LHCN-M2 (cell line): ENCODE measurements at regions not wholly inside any gene's neighbourhood (a gene's known extent, or its start where the extent isn't known, plus 50 kb on each side); places are given as distances from the start of the nearest gene placed in this dataset.
A peak's percentile ranks its signal among the peaks of the same experiment; 100 is the strongest.
"Not testable (repeated sequence)": the region's sequence is repeated elsewhere in the genome, so short reads cannot be mapped to it uniquely, and the experiment has no call there.

Experiments used
- DNase-seq: peaks from one replicate; pipeline ENCODE4 v3.0.0-alpha.2; 2012; ENCODE audit warnings: low read depth

DNA sequence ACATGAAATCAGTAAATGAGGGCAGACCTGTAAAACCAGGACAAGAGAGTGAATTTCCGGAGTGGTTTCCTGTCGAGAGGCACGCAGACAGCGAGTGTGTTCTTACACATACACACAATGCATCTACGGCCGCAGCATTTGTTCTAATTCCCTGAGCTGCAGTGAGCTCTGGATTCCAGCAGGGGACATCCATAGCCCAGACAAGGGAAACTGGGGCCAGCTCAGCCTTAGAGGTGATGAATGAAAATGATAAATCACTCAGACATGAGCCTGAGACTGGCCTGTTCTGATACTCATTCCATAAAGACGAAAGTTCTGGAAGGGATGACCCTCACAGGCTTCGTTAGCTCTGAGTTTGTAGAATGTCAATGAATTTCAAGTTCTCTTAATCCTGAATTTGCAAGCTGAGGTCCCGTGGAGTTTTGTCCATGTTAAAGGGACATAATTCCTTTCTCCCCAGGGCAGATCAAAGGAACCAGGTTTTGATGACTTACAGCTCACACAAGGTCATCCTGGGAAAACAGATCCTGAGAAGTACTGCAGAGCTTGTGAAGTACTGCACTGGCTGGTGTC is 207.9 kb upstream of the C1orf87 start:
- peak; percentile 87 for DNase-seq

DNA sequence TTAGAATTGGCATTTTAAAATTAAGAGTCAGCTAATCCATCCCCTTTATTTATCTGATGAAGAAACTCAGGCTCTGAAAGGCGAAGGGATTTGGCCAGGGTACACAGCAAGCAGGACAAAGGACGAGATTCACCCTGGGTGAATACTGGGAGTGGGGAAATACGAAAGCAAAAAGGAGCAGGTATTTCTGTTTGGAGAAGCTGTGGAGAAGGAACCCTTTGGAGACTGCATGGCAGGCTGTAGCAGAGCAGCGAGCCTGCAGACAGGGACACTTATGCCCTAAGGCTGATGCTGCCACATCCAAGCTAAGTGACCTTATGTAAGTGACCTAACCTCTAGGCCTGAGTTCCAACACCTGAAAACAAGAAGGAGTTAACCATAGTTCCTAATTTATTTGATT is 207.2 kb upstream of the C1orf87 start:
- no peak for DNase-seq

- peak; percentile 67 for DNase-seq
Observed at GRCh38 chr1:60280256-60280655, 206.7 kb upstream of the C1orf87 start.

DNA sequence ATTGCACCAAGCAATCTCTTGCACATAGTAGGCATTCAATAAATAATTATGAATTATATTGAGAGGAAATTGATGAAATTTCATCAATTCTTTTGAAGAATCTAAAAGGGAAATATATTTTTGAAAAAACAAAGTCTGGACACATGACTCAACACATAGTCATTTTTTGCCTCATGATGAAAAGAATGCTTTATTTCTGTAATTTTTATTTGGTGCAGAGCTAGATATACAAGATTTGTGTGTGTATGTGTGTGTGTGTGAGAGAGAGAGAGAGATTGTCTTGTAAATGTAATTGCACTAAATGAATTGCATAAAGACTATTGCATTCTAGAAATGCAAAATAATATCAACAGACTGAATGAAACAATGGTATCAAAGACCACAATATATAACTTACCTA is 206.2 kb upstream of the C1orf87 start:
- DNase-seq = peak; percentile 50

- DNase-seq = no peak
Observed at GRCh38 chr1:60277269-60277668, 203.7 kb upstream of the C1orf87 start.

DNA sequence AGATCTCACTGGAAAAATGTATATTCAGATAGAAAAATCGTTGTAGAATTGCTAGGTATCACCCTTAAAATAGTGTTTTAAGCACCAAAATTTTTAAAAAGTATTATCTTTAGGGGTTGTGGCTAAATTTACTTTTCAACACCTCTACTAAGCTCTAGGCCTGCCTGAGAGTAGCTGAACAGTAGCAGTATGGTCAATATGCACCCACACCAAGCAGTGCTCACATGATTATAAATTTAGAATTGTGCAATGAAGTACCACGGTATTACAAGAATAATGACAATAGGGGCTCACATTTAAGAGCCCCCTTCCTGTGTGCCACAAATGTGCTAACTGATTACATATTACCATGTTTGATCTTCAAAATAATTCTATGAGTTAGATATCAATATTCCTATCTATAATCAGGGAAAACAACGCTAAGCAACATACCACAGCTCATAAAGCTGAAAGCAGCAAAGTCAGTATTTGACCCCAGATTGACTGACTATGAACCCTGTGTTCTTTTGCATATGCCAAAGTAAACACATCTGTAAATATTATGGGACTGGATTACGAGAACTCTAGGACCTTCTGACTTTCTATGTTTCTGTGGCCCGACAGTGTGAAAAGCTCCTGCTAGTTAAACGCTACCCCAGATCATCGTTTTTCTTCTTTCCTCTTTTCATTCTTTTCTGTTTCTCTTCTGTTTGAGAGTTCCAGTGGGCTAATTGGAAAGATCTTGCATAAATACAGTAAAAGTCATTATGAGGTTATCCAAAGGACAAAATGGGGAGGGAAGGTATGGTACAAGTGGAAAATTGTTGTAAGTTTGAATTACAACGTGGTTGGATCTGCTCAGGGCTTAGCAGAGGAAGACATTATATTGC is 201.1 kb upstream of the C1orf87 start:
- no peak for DNase-seq

- DNase-seq = no peak
Observed at GRCh38 chr1:60273185-60273584, 199.6 kb upstream of the C1orf87 start.

DNA sequence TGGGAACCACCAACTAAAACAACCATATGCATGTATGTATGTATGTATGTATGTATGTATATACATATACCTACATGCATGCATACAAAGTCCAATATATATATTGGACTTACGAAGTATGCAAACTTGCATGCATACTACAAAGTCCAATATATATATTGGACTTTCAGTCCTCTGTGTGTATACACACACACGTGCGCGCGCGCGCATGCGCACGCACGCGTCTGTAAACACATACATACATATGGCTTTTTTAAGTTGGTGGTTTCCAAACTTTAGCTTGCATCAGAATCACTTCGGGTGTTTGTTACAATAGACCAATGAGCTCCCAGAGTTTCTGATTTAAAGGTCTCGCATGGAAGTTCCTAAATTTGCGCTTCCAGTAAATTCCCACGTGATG is 197.5 kb upstream of the C1orf87 start:
- no peak for DNase-seq

DNA sequence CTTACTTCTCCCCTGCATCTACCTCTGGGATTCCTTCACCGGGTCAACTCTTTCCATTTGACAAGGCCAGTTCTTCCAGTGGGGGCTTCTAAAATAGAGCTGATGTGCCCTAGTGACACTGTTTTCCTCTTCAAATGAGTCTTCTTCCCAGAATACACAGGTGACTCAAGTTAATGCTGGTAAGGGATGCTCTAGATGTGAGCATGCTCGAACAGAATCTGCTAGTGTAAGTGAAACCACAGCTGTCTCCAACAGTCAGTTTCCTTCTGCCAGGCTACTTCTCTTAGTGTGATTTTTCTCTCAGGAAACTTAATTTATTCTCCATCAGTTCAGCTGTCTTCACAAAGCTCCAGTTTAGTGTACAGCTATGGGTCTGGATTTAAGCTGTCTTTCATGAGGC is 194.9 kb upstream of the C1orf87 start:
- DNase-seq = no peak

GRCh38 chr1:60265560-60266535 is 192.3 kb upstream of the C1orf87 start:
- DNase-seq = peak; percentile 85

- DNase-seq = no peak
Observed at GRCh38 chr1:60262701-60263100, 189.1 kb upstream of the C1orf87 start.

DNA sequence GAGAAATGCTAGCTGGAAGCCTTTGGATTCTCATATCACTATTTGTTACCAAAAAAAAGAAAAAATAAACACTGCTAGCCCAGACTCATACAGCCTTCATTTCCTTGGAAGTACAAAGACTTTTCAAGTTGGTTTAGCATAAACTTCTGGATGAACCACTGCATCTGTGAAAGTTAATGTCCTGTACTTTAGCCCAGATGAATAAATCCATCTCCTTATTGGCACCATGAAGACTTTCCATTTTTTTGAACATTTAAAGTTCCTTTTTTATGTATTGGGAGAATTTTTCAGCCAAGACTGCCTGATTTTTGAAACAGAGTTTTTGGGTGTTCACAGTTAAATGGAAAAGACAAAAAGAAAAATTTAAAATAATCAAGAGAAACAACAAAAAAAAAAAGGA is 184.0 kb upstream of the C1orf87 start:
- DNase-seq = no peak

GRCh38 chr1:60255565-60255964 is 182.0 kb upstream of the C1orf87 start:
- peak; percentile 37 for DNase-seq

DNA sequence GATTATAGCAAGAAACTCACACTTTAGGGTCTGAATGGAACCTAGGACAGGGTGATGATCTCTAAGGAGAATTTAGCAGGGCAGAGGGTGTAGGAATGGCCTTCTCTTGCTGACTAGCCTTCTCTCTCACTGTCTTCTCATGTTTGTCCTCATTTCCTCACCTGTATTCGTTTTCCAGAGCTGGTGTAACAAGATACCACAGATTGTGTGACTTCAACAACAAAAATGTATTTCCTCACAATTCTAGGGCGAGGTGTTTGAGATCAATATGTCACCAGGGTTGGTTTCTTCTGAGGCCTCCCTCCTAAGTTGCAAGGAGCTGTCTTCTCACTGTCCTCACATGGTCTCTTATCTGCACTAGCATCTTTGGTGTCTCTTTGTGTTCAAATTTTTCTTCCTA is 177.9 kb upstream of the C1orf87 start:
- no peak for DNase-seq

- not testable (repeated sequence) for DNase-seq
Observed at GRCh38 chr1:60247467-60247866, 173.9 kb upstream of the C1orf87 start.

- DNase-seq = peak; percentile 24
Observed at GRCh38 chr1:60245324-60245723, 171.8 kb upstream of the C1orf87 start.

- no peak for DNase-seq
Observed at GRCh38 chr1:60244906-60245305, 171.3 kb upstream of the C1orf87 start.

- no peak for DNase-seq
Observed at GRCh38 chr1:60235275-60235674, 161.7 kb upstream of the C1orf87 start.

- peak; percentile 39 for DNase-seq
Observed at GRCh38 chr1:60234776-60235175, 161.2 kb upstream of the C1orf87 start.

- DNase-seq = no peak
Observed at GRCh38 chr1:60229821-60230220, 156.3 kb upstream of the C1orf87 start.

- DNase-seq = peak; percentile 56
Observed at GRCh38 chr1:60228041-60228491, 154.5 kb upstream of the C1orf87 start.

GRCh38 chr1:60227601-60228000 is 154.0 kb upstream of the C1orf87 start:
- DNase-seq = peak; percentile 26
